K562 (cell line): ENCODE measurements at regions not wholly inside any gene's neighbourhood (a gene's known extent, or its start where the extent isn't known, plus 50 kb on each side); places are given as distances from the start of the nearest gene placed in this dataset.

Experiments used
- CBFA2T2 ChIP-seq: fragments of 450-650 bp; conservative IDR thresholded peaks from 2 replicates; pipeline ENCODE4 v1.6.1; 2017; ENCODE audit warnings: mild to moderate bottlenecking
- CBX3 ChIP-seq, 2 experiments: IDR thresholded peaks; 1 replicate in 1 of 2; 2 replicates in 1 of 2; pipeline ENCODE4 v1.6.1; 2012; ENCODE audit warnings: inconsistent platforms in 2 of 2, low read length in 2 of 2, borderline replicate concordance in 1 of 2, control low read depth in 1 of 2
- CCAR2 ChIP-seq: fragments of 200-400 bp; formaldehyde crosslinking; IDR thresholded peaks from 2 replicates; pipeline ENCODE4 v1.6.1; 2017; ENCODE audit warnings: mild to moderate bottlenecking, low read depth, low read length
- DMBX1 ChIP-seq: fragments of 250-450 bp; sonication (Bioruptor Pico); IDR thresholded peaks from 2 replicates; pipeline ENCODE4 v1.8.0; 2022; ENCODE audit warnings: inconsistent platforms, mild to moderate bottlenecking, moderate library complexity, borderline replicate concordance
- E4F1 ChIP-seq: fragments of 250-450 bp; sonication (Bioruptor Pico); IDR thresholded peaks from 2 replicates; pipeline ENCODE4 v1.5.0; 2021; ENCODE audit warnings: mild to moderate bottlenecking, borderline replicate concordance
- ELF2 ChIP-seq: fragments of 250-450 bp; sonication (Bioruptor Pico); IDR thresholded peaks from 2 replicates; pipeline ENCODE4 v1.5.0; 2021; ENCODE audit warnings: mild to moderate bottlenecking
- ELK1 ChIP-seq: sonication (generic); formaldehyde crosslinking; IDR thresholded peaks from 2 replicates; pipeline ENCODE4 v1.8.1; 2022; ENCODE audit warnings: missing genetic modification reagents
- EWSR1 ChIP-seq: fragments of 450-650 bp; IDR thresholded peaks from 2 replicates; pipeline ENCODE4 v1.6.1; 2018; ENCODE audit warnings: borderline replicate concordance, mild to moderate bottlenecking, low read depth, moderate library complexity; ENCODE audit not compliant: partially characterized antibody
- FOS ChIP-seq: IDR thresholded peaks from 3 replicates; pipeline ENCODE4 v1.6.1; 2011; ENCODE audit not compliant: insufficient read length; ENCODE audit errors: extremely low read depth
- FOXA1 ChIP-seq: fragments of 450-650 bp; IDR thresholded peaks from 2 replicates; pipeline ENCODE4 v1.6.1; 2016; ENCODE audit warnings: mild to moderate bottlenecking, borderline replicate concordance
- HNRNPH1 ChIP-seq: fragments of 200-400 bp; formaldehyde crosslinking; optimal IDR thresholded peaks from 2 replicates; pipeline ENCODE3; 2017; ENCODE audit warnings: low read depth, mild to moderate bottlenecking, low read length, moderate library complexity
- KLF1 ChIP-seq: fragments of 450-650 bp; IDR thresholded peaks from 2 replicates; pipeline ENCODE4 v1.6.1; 2016; ENCODE audit warnings: missing genetic modification characterization, missing compliant biosample characterization
- L3MBTL2 ChIP-seq: fragments of 450-650 bp; IDR thresholded peaks from 2 replicates; pipeline ENCODE4 v1.6.1; 2016; ENCODE audit warnings: mild to moderate bottlenecking, moderate library complexity
- LCOR ChIP-seq: sonication (generic); formaldehyde crosslinking; IDR thresholded peaks from 2 replicates; pipeline ENCODE4 v1.8.0; 2022; ENCODE audit warnings: mild to moderate bottlenecking, missing genetic modification reagents
- MCM5 ChIP-seq: fragments of 450-650 bp; IDR thresholded peaks from 2 replicates; pipeline ENCODE4 v1.6.1; 2016; ENCODE audit warnings: low read depth
- MIER1 ChIP-seq: fragments of 450-650 bp; IDR thresholded peaks from 2 replicates; pipeline ENCODE4 v1.6.1; 2016; ENCODE audit warnings: antibody characterized with exemption, mild to moderate bottlenecking, low read depth
- NELFE ChIP-seq: IDR thresholded peaks from 2 replicates; pipeline ENCODE4 v1.6.1; 2011; ENCODE audit warnings: mild to moderate bottlenecking; ENCODE audit not compliant: insufficient read depth, insufficient read length
- NR2C1 ChIP-seq, 2 experiments: fragments of 450-650 bp; IDR thresholded peaks; 2 replicates each; pipeline ENCODE4 v1.6.1; 2017; ENCODE audit warnings: mild to moderate bottlenecking in 2 of 2, antibody characterized with exemption in 1 of 2, inconsistent platforms in 1 of 2, missing compliant biosample characterization in 1 of 2, missing genetic modification characterization in 1 of 2
- NR3C1 ChIP-seq: sonication (generic); formaldehyde crosslinking; IDR thresholded peaks from 2 replicates; pipeline ENCODE4 v1.8.1; 2022; ENCODE audit warnings: missing genetic modification reagents
- PCBP1 ChIP-seq: fragments of 200-400 bp; formaldehyde crosslinking; IDR thresholded peaks from 2 replicates; pipeline ENCODE4 v1.6.1; 2018; ENCODE audit warnings: mild to moderate bottlenecking, low read depth, low read length; ENCODE audit not compliant: poor library complexity, severe bottlenecking
- RBM34 ChIP-seq: fragments of 200-400 bp; formaldehyde crosslinking; IDR thresholded peaks from 2 replicates; pipeline ENCODE4 v1.6.1; 2018; ENCODE audit warnings: low read length, borderline replicate concordance; ENCODE audit not compliant: insufficient read depth
- SMAD2 ChIP-seq: fragments of 150-350 bp; IDR thresholded peaks from 2 replicates; pipeline ENCODE4 v1.6.1; 2014; ENCODE audit warnings: low read depth, mild to moderate bottlenecking, low read length
- SMARCE1 ChIP-seq: fragments of 450-650 bp; IDR thresholded peaks from 2 replicates; pipeline ENCODE4 v1.7.1; 2016; ENCODE audit warnings: mild to moderate bottlenecking
- VEZF1 ChIP-seq: fragments of 200-800 bp; sonication (Bioruptor generic); IDR thresholded peaks from 2 replicates; pipeline ENCODE4 v1.6.1; 2017; ENCODE audit warnings: missing genetic modification characterization, missing compliant biosample characterization
- ZC3H8 ChIP-seq: fragments of 450-650 bp; IDR thresholded peaks from 2 replicates; pipeline ENCODE4 v1.6.1; 2017
- ZNF165 ChIP-seq: fragments of 250-450 bp; sonication (Bioruptor Pico); IDR thresholded peaks from 2 replicates; pipeline ENCODE4 v1.4.0; 2020; ENCODE audit warnings: borderline replicate concordance
- ZNF561 ChIP-seq: fragments of 450-650 bp; formaldehyde crosslinking; conservative IDR thresholded peaks from 2 replicates; pipeline ENCODE4 v1.4.0; 2020; ENCODE audit warnings: mild to moderate bottlenecking, moderate library complexity
- ZNF699 ChIP-seq: fragments of 250-450 bp; sonication (Bioruptor Pico); IDR thresholded peaks from 2 replicates; pipeline ENCODE4 v1.8.0; 2021; ENCODE audit warnings: mild to moderate bottlenecking, moderate library complexity; ENCODE audit not compliant: insufficient replicate concordance

GRCh38 chr1:213684454-213684853 lies 303.3 kb upstream of the PROX1 start (continued):
- no peak for TF ChIP-seq VEZF1 (CRISPR knock-in tag)
- no peak for TF ChIP-seq DMBX1
- TF ChIP-seq NR2C1 (IDR thresholded peaks at IDR 0.05): no peak
- TF ChIP-seq NR2C1 (tag; IDR thresholded peaks at IDR 0.05): no peak
- TF ChIP-seq CCAR2: no peak
- no peak for TF ChIP-seq PCBP1
- TF ChIP-seq EWSR1: no peak
- no peak for TF ChIP-seq MIER1
- TF ChIP-seq CBFA2T2: peak; percentile 35; the same call in 1 of the 2 replicates
- TF ChIP-seq ELF2 (CRISPR knock-in tag): no peak
- no peak for TF ChIP-seq KLF1 (tag)
- no peak for TF ChIP-seq ZNF699 (CRISPR knock-in tag)
- no peak for TF ChIP-seq ELK1 (CRISPR knock-in tag)
- TF ChIP-seq LCOR (CRISPR knock-in tag): no peak
- no peak for TF ChIP-seq ZNF165 (CRISPR knock-in tag)
- no peak for TF ChIP-seq NELFE
- peak; percentile 32 for TF ChIP-seq FOS
- no peak for TF ChIP-seq CBX3 (IDR thresholded peaks at IDR 0.05; ENCODE audit: borderline replicate concordance in 1 of 2, low read length in 2 of 2)
- TF ChIP-seq RBM34: no peak
- TF ChIP-seq ZNF561: no peak
- no peak for TF ChIP-seq FOXA1
- TF ChIP-seq MCM5: no peak
- TF ChIP-seq NR3C1 (CRISPR knock-in tag): no peak
- no peak for TF ChIP-seq E4F1 (CRISPR knock-in tag)
- no peak for TF ChIP-seq ZC3H8
- TF ChIP-seq SMAD2: no peak
- TF ChIP-seq SMARCE1: no peak
- TF ChIP-seq HNRNPH1: no peak
- TF ChIP-seq L3MBTL2: peak; percentile 46; the same call in 1 of the 2 replicates
